GM19463 (cell line): ENCODE measurements at regions not wholly inside any gene's neighbourhood (a gene's known extent, or its start where the extent isn't known, plus 50 kb on each side); places are given as distances from the start of the nearest gene placed in this dataset.

ENCODE experiments used
- ATAC-seq: cut with Tn5 transposase; IDR thresholded peaks from one replicate; pipeline ENCODE4 v1.9.1; 2021; ENCODE audit warnings: mild to moderate bottlenecking, moderate library complexity; ENCODE audit not compliant: unreplicated experiment

GRCh38 chr9:120294003-120294402 lies 286.0 kb downstream of the CDK5RAP2 start:
- no peak for ATAC-seq

DNA sequence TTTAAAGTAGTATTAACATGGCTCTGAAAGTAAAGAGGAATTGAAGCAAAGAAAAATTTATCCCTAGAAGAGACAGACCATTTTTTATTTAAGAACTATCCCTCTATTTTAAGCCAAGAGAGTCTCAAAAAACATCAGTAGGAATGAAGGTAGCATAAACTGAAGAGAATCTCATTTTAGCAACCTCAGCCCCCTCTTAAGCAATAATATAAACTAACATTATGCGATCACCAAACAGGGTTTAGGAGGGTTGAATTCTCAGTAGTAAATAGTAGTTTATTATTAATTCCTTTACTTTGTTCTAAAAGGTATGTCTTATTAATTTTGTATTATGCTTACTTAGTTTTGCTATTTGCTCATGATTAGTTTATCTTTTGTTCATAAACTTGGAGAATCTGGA lies 287.4 kb downstream of the CDK5RAP2 start:
- ATAC-seq: no peak

DNA sequence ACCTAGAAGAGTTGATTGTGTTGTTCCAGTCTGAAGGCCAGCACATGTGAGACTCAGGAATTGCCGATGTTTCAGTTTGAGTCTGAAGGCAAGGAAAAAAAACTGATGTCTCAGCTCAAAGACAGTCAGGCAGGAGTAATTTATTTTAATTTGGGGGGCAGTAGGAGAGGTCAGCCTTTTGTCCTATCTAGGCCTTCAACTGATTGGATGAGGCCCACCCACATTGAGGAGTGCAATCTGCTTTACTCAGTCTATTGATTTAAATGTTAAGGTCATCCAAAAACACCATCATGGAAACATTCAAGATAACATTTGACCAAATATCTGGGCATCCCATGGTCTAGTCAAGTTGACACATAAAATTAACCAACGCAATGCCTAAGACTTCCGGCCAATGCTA lies 288.9 kb downstream of the CDK5RAP2 start:
- no peak for ATAC-seq

DNA sequence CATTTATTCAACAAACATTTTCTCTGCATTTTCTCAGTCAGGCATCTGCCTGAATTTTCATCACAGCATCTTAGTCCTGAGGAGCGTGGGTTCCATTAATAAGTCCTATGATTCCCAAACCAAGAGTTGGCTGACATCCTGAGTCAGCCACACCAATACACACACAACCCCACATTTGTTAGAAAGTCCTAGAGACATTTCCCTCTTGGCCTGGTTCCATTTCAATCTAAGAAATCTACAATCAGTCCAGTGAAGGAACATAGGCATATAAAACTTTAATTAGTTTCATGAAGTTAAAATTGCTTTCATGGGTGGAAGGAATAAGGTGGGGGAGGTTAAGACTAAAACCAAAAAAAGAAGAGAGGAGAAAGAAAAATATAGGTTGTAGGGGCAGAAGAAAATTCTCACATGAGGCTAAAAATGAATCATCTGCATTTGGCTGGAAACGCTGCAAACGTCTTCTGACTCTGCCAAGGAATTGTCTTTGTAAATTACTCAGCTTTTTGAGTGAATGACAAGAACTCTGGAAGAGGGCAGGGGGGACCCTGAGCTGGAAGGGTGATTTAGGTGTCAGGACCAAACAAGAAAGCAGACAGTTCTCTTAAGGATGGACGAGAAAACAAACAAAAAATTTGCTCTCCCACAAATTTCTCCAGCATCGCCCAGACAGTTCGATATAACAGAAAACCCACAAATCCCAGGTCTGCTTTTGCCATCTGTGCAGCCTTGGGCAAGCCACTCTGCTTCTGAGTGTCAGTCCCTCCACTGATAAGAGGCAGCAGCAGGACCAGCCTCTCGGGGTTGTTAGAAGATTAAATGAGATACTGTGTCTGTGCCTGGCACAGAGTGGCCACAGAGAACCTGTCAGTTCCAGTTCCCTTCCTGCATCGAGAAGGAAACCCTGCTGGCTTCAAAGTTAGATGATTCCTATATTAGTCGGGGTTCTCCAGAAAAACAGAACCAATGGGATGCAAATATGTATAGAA lies 289.7 kb downstream of the CDK5RAP2 start:
- no peak for ATAC-seq

- no peak for ATAC-seq
These were observed 290.9 kb downstream of the CDK5RAP2 start for GRCh38 chr9:120289098-120289497.

GRCh38 chr9:120286530-120286929 lies 293.4 kb downstream of the CDK5RAP2 start:
- ATAC-seq: no peak

DNA sequence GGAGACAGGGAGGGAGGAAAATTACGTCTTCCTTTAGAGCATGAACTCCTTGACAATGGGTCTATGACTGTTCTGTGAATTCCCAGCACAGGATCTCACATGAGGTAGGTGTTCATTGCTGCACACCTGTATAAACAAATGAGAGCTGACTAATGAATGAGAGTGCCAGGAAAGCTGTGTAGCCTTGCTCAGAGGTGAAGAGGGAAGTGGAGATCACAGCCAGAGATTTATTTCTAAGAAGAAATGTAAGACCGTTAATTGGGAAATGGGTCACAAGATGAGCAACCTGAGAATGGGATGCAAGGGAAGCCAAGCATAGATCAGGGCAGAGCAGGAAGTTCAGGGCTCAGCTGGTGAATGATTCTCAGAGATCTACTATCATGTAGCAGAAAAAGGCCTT lies 295.1 kb downstream of the CDK5RAP2 start:
- no peak for ATAC-seq

- ATAC-seq: no peak
These were observed 298.3 kb downstream of the CDK5RAP2 start for GRCh38 chr9:120281665-120282064.

- ATAC-seq: no peak
These were observed 312.0 kb downstream of the CDK5RAP2 start for GRCh38 chr9:120267929-120268328.

GRCh38 chr9:120265791-120266190 lies 314.2 kb downstream of the CDK5RAP2 start:
- ATAC-seq: no peak

DNA sequence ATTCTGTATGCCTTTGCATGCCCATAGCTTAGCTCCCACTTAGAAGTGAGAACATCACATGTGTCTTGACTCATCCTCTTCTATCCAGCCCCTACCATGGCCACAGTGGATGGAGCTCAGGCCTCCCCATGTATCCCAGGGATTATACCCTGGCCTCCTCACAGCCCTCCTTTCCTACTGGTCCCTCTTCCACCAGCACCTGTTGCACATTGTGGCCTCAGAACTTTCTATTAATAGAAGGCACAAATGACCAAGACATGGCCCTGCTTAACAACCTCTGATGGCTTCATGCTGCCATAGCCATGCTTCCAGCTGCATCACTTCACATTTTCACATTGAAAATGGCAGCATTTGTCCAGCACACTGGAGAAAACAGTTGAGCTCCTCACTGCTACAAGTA lies 315.4 kb downstream of the CDK5RAP2 start:
- ATAC-seq: no peak

- ATAC-seq: no peak
These were observed 316.1 kb downstream of the CDK5RAP2 start for GRCh38 chr9:120263836-120264235.

DNA sequence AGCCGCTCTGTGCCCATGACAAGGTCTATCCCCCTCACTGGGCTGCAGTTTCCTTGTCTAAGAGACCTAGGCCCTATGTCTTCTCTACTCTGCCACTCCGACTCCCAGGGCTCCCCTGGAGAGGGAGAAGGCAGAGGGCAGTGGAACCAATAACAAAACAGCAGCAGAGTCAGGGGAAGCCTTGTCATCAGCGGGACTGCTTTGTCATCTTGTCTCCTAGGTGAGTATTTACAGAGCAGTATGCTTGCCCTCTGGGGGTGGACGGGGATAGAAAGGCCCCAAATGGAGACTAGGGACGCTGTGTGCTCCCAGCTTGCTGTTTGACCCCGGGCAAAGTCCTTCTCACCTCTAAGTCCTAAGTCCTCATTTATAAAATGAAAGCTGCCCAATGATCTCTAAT lies 318.5 kb downstream of the CDK5RAP2 start:
- ATAC-seq: no peak

- ATAC-seq: no peak
These were observed 320.9 kb downstream of the CDK5RAP2 start for GRCh38 chr9:120259100-120259499.

DNA sequence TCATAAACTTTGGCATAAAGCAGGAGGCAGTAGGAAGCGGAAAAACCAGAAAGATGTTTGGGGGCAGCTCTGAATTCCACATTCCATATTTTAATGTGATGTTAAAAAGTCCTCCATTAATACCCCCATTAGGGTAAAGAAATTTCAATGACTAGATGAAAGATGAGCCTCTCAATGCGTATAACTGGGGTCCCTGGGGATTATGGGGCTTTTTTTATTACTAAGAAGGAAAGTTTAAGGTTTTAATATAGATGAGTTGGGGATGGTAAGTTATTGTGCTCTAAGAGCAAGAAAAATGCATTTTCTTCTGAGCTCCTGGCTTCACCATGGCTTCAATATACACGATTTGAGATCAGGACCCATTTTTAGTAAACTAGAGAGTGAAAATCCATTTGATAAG lies 321.9 kb downstream of the CDK5RAP2 start:
- ATAC-seq: no peak

DNA sequence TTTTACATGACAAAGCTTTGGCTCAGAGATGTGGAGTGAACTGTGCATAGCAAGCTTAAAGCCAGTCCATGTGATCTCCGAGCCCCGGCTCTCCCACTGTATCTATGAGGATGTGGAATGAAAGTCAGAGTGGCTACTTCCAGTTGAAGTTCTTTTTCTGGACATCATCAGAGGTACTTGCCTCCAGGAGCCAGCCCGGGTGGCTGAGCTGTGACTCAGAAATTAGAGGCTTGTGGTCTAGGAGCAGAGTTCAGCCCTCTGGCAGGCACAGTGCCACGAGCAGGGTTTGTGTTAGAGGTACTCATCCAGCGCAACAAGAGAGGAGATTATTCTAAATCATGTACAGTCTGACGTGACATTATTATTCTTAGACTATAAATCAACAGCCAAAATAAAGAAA lies 322.5 kb downstream of the CDK5RAP2 start:
- no peak for ATAC-seq

DNA sequence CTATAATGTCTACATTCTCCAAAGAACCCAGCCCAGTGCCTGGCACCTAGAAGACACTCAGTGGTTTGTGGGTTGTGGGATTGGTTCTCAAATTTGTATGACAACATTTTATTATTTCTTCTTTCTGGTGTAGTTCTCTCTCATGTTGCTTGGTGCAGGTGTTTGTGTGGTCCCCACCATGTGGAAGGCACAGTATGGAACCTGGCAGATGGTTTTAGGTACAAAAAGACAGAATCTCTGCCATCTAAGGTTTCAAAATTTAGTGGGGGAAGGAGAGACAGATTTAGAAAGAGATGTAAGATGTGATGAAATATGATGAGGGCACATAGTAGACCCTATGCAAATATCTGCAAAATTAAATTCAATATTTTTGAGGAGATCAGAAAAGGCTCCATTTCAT lies 323.8 kb downstream of the CDK5RAP2 start:
- ATAC-seq: no peak

- no peak for ATAC-seq
These were observed 327.7 kb downstream of the CDK5RAP2 start for GRCh38 chr9:120252248-120252647.

- no peak for ATAC-seq
These were observed 337.7 kb downstream of the CDK5RAP2 start for GRCh38 chr9:120242116-120242811.

DNA sequence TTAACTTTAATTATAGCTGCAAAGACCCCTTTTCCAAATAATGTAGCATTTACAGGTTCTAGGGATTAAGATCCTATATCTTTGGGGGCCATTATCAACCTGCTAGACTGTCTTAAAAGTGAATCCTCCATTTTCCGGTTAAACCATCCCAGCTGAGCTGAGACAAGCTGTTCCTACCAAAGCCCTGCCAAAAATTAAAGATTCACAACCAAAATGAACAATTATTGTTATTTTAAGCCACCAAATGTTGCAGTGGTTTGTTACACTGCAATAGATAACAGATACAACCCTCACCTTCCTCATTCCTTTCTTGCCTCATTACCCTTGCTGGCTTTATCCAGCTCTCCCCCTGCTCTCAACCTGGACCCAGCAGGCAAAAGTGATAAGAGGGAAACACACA lies 343.4 kb downstream of the CDK5RAP2 start:
- ATAC-seq: no peak

DNA sequence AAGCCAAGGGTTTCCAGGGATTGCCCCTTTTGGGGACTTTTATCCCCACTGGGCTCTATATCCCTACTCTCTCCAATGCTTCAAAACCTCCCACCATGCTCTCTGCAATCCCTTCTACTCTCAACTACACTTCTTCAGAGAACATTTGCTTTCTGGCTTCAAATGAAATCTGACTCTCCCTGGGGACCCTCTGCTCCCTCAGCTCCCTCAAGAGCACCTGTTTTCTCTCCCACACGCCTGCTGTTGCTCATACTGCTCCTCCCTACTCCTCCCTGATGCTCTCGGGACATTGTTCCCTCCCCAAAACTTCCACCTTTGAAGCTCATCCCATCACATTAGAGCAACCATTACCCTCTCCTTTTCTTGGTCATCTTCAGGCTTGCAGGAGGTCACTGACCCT lies 344.9 kb downstream of the CDK5RAP2 start:
- no peak for ATAC-seq

DNA sequence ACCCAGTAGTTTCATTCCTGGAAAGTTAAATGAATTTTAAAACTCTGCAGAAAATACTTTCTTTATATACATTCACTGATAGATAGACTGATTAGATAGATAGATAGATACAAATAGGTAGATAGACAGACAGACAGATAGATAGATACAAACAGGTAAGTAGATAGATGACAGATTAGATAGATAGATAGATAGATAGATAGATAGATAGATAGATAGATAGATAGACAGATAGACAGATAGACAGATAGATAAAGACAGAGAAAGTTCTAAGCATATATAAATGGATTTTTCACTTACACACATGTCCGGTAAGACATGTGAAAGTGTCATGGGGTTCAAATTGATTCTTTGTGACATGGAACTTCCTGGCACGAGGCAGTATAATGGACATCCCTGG lies 349.7 kb downstream of the CDK5RAP2 start:
- no peak for ATAC-seq
